IPS-18a (cell line): ENCODE measurements at regions not wholly inside any gene's neighbourhood (a gene's known extent, or its start where the extent isn't known, plus 50 kb on each side); places are given as distances from the start of the nearest gene placed in this dataset.

ENCODE experiments used
- H3K27ac ChIP-seq: one replicate; pipeline ENCODE4 v1.5.1; 2013; ENCODE audit warnings: low read length
- H3K27me3 ChIP-seq: one replicate; pipeline ENCODE4 v1.6.1; 2013; ENCODE audit warnings: mild to moderate bottlenecking, low read length; ENCODE audit not compliant: control insufficient read depth, insufficient read depth
- H3K36me3 ChIP-seq: one replicate; pipeline ENCODE4 v1.6.1; 2013; ENCODE audit warnings: low read depth, low read length; ENCODE audit not compliant: control insufficient read depth
- H3K4me1 ChIP-seq: one replicate; pipeline ENCODE4 v1.6.1; 2013; ENCODE audit warnings: low read depth, low read length; ENCODE audit not compliant: control insufficient read depth
- H3K4me3 ChIP-seq: one replicate; pipeline ENCODE4 v1.5.1; 2013; ENCODE audit warnings: low read length
- H3K9ac ChIP-seq: one replicate; pipeline ENCODE4 v1.6.1; 2013; ENCODE audit warnings: mild to moderate bottlenecking, low read length, moderate library complexity
- H3K9me3 ChIP-seq: one replicate; pipeline ENCODE4 v1.6.1; 2013; ENCODE audit warnings: low read depth, low read length; ENCODE audit not compliant: control insufficient read depth

- H3K36me3 ChIP-seq, result no peaks in the 10 kb centered on the region
- H3K27ac ChIP-seq, result no peak overlapping the region
- H3K9ac ChIP-seq, result no peak overlapping the region
- no peaks in the 10 kb centered on the region for H3K27me3 ChIP-seq
- H3K4me3 ChIP-seq, result no peak overlapping the region
- peaks cover 17% of the 10 kb centered on the region for H3K4me1 ChIP-seq
- peaks cover under 1% of the 10 kb centered on the region for H3K9me3 ChIP-seq
Measured at GRCh38 chr2:204265681-204266181, 279.5 kb upstream of the PARD3B start.

DNA sequence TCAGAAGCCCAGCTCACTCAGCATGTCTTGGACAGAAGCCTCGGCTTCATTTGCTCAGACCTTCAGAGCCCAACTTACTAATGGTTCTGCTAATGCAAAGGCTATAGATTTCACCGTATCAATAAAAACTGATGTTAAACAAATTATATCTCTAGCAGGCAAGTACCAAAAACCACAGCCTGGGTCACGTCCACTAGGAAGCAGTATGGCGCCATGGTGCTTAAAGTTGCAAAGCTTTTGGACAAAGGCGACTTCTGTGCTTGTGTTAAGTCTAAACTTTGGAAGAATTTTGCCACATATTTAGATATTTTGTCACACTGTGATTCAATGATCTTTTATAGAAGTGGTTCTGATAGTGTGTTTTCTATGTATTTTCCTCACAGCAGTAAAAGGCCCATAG, 276.8 kb upstream of the PARD3B start:
- peaks cover 5% of the 10 kb centered on the region for H3K9me3 ChIP-seq
- no peak overlapping the region for H3K9ac ChIP-seq

GRCh38 chr2:204268971-204269370, 276.3 kb upstream of the PARD3B start:
- no peaks in the 10 kb centered on the region for H3K36me3 ChIP-seq
- no peaks in the 10 kb centered on the region for H3K27me3 ChIP-seq
- H3K9me3 ChIP-seq, result peaks cover 5% of the 10 kb centered on the region
- H3K4me1 ChIP-seq, result peaks cover 21% of the 10 kb centered on the region
- H3K9ac ChIP-seq, result no peak overlapping the region
- H3K27ac ChIP-seq, result no peak overlapping the region
- H3K4me3 ChIP-seq, result no peak overlapping the region

More for the DNA sequence above, 276.8 kb upstream of the PARD3B start:
- no peak overlapping the region for H3K4me3 ChIP-seq
- peaks cover 26% of the 10 kb centered on the region for H3K4me1 ChIP-seq
- no peaks in the 10 kb centered on the region for H3K36me3 ChIP-seq
- H3K27me3 ChIP-seq, result no peaks in the 10 kb centered on the region
- no peak overlapping the region for H3K27ac ChIP-seq

- Histone ChIP-seq H3K36me3 (no peaks in the 10 kb centered on the region), H3K4me3 (no peak overlapping the region), H3K4me1 (peaks cover 21% of the 10 kb centered on the region), H3K27me3 (no peaks in the 10 kb centered on the region), H3K9ac (no peak overlapping the region), H3K27ac (peak overlapping the region; percentile 15), H3K9me3 (peaks cover 5% of the 10 kb centered on the region)
Measured at GRCh38 chr2:204272089-204272488, 273.2 kb upstream of the PARD3B start.

- Histone ChIP-seq H3K27ac (no peak overlapping the region), H3K27me3 (no peaks in the 10 kb centered on the region), H3K4me3 (peak overlapping the region; percentile 25), H3K9ac (no peak overlapping the region), H3K36me3 (no peaks in the 10 kb centered on the region), H3K4me1 (peaks cover 25% of the 10 kb centered on the region), H3K9me3 (peaks cover 5% of the 10 kb centered on the region)
Measured at GRCh38 chr2:204272610-204273287, 272.5 kb upstream of the PARD3B start.

GRCh38 chr2:204274429-204274828, 270.8 kb upstream of the PARD3B start:
- H3K4me3 ChIP-seq, result no peak overlapping the region
- H3K27me3 ChIP-seq, result no peaks in the 10 kb centered on the region
- H3K27ac ChIP-seq, result no peak overlapping the region
- peaks cover 25% of the 10 kb centered on the region for H3K4me1 ChIP-seq
- H3K9ac ChIP-seq, result no peak overlapping the region
- peaks cover 5% of the 10 kb centered on the region for H3K9me3 ChIP-seq
- H3K36me3 ChIP-seq, result no peaks in the 10 kb centered on the region

- no peaks in the 10 kb centered on the region for H3K27me3 ChIP-seq
- H3K4me3 ChIP-seq, result no peak overlapping the region
Measured at GRCh38 chr2:204274991-204275390, 270.3 kb upstream of the PARD3B start.

DNA sequence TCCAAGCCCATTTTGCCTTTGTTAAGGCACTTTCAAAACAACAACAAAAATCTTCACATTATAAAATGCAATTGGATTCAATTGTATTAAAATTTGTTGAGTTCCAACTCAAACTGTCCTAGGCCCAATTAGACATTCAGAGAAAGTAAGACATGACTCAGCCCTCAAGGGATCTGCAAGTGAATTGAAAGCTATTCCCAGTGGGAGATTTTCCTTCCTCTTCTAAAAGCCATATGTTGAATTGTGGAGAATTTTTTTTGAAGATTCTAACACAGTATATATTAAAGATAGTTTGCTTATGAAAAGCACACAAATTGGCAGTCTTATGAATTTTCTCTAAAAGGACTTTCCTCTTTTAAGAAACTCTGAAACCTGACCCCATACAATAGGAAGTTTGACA, 268.0 kb upstream of the PARD3B start:
- Histone ChIP-seq H3K9ac (no peak overlapping the region), H3K4me1 (peaks cover 28% of the 10 kb centered on the region), H3K27ac (no peak overlapping the region), H3K9me3 (no peaks in the 10 kb centered on the region), H3K27me3 (no peaks in the 10 kb centered on the region), H3K4me3 (no peak overlapping the region), H3K36me3 (no peaks in the 10 kb centered on the region)

More at GRCh38 chr2:204274991-204275390, 270.3 kb upstream of the PARD3B start:
- H3K4me1 ChIP-seq, result peaks cover 25% of the 10 kb centered on the region
- H3K27ac ChIP-seq, result no peak overlapping the region
- H3K9ac ChIP-seq, result no peak overlapping the region
- H3K9me3 ChIP-seq, result peaks cover 5% of the 10 kb centered on the region
- H3K36me3 ChIP-seq, result no peaks in the 10 kb centered on the region

DNA sequence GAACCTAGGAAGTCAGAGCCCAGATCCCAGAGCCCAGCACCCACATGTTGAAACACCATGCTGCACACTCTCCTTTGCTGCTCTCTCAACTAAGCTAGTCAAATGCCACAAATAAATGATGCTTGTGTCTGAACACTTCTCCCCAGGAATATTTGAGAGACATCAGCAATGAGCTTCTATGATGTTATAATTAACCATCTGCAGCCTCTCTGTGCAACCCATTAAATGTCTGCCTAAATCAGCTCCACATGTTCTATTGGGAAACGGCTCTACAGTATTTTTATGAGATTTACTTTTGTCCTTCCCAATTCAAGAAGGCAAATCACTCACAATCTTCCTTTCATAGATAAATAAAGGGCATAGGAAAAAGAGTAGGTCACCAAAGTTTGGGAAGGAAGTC, 266.8 kb upstream of the PARD3B start:
- Histone ChIP-seq H3K36me3 (no peaks in the 10 kb centered on the region), H3K9me3 (no peaks in the 10 kb centered on the region), H3K4me3 (no peak overlapping the region), H3K27me3 (no peaks in the 10 kb centered on the region), H3K27ac (no peak overlapping the region), H3K9ac (no peak overlapping the region), H3K4me1 (peaks cover 27% of the 10 kb centered on the region)

- peaks cover 35% of the 10 kb centered on the region for H3K4me1 ChIP-seq
- H3K9ac ChIP-seq, result no peak overlapping the region
- no peak overlapping the region for H3K27ac ChIP-seq
- no peaks in the 10 kb centered on the region for H3K27me3 ChIP-seq
- no peaks in the 10 kb centered on the region for H3K9me3 ChIP-seq
- H3K36me3 ChIP-seq, result no peaks in the 10 kb centered on the region
- H3K4me3 ChIP-seq, result no peak overlapping the region
Measured at GRCh38 chr2:204279819-204280218, 265.5 kb upstream of the PARD3B start.

- no peaks in the 10 kb centered on the region for H3K9me3 ChIP-seq
- peaks cover 35% of the 10 kb centered on the region for H3K4me1 ChIP-seq
- no peak overlapping the region for H3K9ac ChIP-seq
- H3K27ac ChIP-seq, result no peak overlapping the region
- H3K36me3 ChIP-seq, result no peaks in the 10 kb centered on the region
- H3K27me3 ChIP-seq, result no peaks in the 10 kb centered on the region
- H3K4me3 ChIP-seq, result no peak overlapping the region
Measured at GRCh38 chr2:204280262-204280668, 265.0 kb upstream of the PARD3B start.

- H3K4me1 ChIP-seq, result peaks cover 33% of the 10 kb centered on the region
- H3K9ac ChIP-seq, result no peak overlapping the region
- no peaks in the 10 kb centered on the region for H3K36me3 ChIP-seq
- H3K27me3 ChIP-seq, result no peaks in the 10 kb centered on the region
- H3K27ac ChIP-seq, result peak overlapping the region; percentile 2
- H3K4me3 ChIP-seq, result no peak overlapping the region
- H3K9me3 ChIP-seq, result no peaks in the 10 kb centered on the region
Measured at GRCh38 chr2:204282081-204282480, 263.2 kb upstream of the PARD3B start.
